B cell (primary cell): ENCODE measurements at regions not wholly inside any gene's neighbourhood (a gene's known extent, or its start where the extent isn't known, plus 50 kb on each side); places are given as distances from the start of the nearest gene placed in this dataset.

Experiments used
- ATAC-seq: fragments of 200-7000 bp; cut with Tn5 transposase; one replicate; pipeline ENCODE4 v1.10.0; 2021; ENCODE audit warnings: low read depth, mild to moderate bottlenecking, moderate number of reproducible peaks, moderate library complexity
- CTCF ChIA-PET: fragments of 350-600 bp; sonication (Branson Sonifier 250); formaldehyde crosslinking; loops from one replicate; lab custom pipeline; 2021; ENCODE audit warnings: antibody characterized with exemption, inconsistent platforms; lab: Charles Lee
- POLR2A ChIA-PET: fragments of 350-600 bp; sonication (Branson Sonifier 250); formaldehyde crosslinking; loops from one replicate; lab custom pipeline; 2021; ENCODE audit warnings: antibody characterized with exemption; lab: Charles Lee
- DNase-seq: peaks from one replicate; pipeline ENCODE4 v3.0.0; 2013
- H2AFZ ChIP-seq: 2 replicates; pipeline ENCODE4 v1.6.1; 2012; ENCODE audit warnings: mild to moderate bottlenecking, low read depth, low read length; ENCODE audit not compliant: insufficient read depth, poor library complexity, severe bottlenecking
- H3K27ac ChIP-seq, 2 donors: 1 replicate in 1 of 2; 2 replicates in 1 of 2; pipeline ENCODE4 v1.5.1; 2012 to 2013; ENCODE audit warnings: low read length in 2 of 2, mild to moderate bottlenecking in 2 of 2, moderate library complexity in 1 of 2
- H3K27me3 ChIP-seq, 4 experiments: fragments of 200-600 bp in 1 of 4; sonication (generic) in 1 of 4; replicated peaks in 1 of 4; 1 replicate in 2 of 4; 2 replicates in 2 of 4; pipeline versions ENCODE4 v1.6.1 to v1.7.0; 2013 to 2016; ENCODE audit warnings: low read length in 3 of 4, mild to moderate bottlenecking in 2 of 4, mixed read lengths in 1 of 4, moderate library complexity in 1 of 4; ENCODE audit not compliant: insufficient read depth in 4 of 4, control insufficient read depth in 3 of 4; ENCODE audit errors: control extremely low read depth in 1 of 4
- H3K36me3 ChIP-seq, 2 experiments: replicated peaks in 1 of 2; 1 replicate in 1 of 2; 2 replicates in 1 of 2; pipeline versions ENCODE4 v1.6.1 to v1.7.1; 2013; ENCODE audit warnings: low read length in 1 of 2; ENCODE audit not compliant: insufficient read depth in 2 of 2, control insufficient read depth in 1 of 2; ENCODE audit errors: control extremely low read depth in 1 of 2, extremely low read depth in 1 of 2
- H3K4me1 ChIP-seq, 2 donors: fragments of 200-600 bp in 1 of 2; sonication (generic) in 1 of 2; 1 replicate in 1 of 2; 2 replicates in 1 of 2; pipeline versions ENCODE4 v1.5.1 to v1.6.1; 2013 to 2017; ENCODE audit warnings: low read length in 2 of 2; ENCODE audit not compliant: control insufficient read depth in 2 of 2, insufficient read depth in 2 of 2
- H3K4me2 ChIP-seq: replicated peaks from 2 replicates; pipeline ENCODE3; 2012; ENCODE audit warnings: mild to moderate bottlenecking, low read depth, low read length; ENCODE audit not compliant: poor library complexity, severe bottlenecking
- H3K4me3 ChIP-seq, 5 experiments: fragments of 200-600 bp in 1 of 5; sonication (generic) in 1 of 5; 1 replicate in 3 of 5; 2 replicates in 2 of 5; pipeline versions ENCODE4 v1.5.1 to v1.7.0; 2011 to 2016; ENCODE audit warnings: low read length in 4 of 5, mild to moderate bottlenecking in 4 of 5, low read depth in 2 of 5, control low read depth in 1 of 5, moderate library complexity in 1 of 5; ENCODE audit not compliant: insufficient read depth in 1 of 5; ENCODE audit errors: control extremely low read depth in 1 of 5, extremely low read depth in 1 of 5
- H3K79me2 ChIP-seq: fragments of 200-600 bp; sonication (generic); one replicate; pipeline ENCODE4 v1.6.0; 2016; ENCODE audit warnings: low read length; ENCODE audit not compliant: control insufficient read depth, insufficient read depth
- H3K9ac ChIP-seq: fragments of 200-600 bp; sonication (generic); 2 replicates; pipeline ENCODE4 v1.6.1; 2017; ENCODE audit warnings: mild to moderate bottlenecking, low read length, moderate library complexity
- H3K9me3 ChIP-seq, 3 donors: one replicate each; pipeline versions ENCODE4 v1.6.1 to v1.7.1; 2013; ENCODE audit warnings: low read length in 2 of 3; ENCODE audit not compliant: control insufficient read depth in 2 of 3, insufficient read depth in 1 of 3; ENCODE audit errors: control extremely low read depth in 1 of 3
- H4K20me1 ChIP-seq: 2 replicates; pipeline ENCODE4 v1.6.0; 2012; ENCODE audit warnings: mild to moderate bottlenecking, low read length; ENCODE audit not compliant: insufficient read depth, control insufficient read depth, poor library complexity, severe bottlenecking
- H3K27ac Mint-ChIP-seq: one replicate; pipeline ENCODE4 v1.8.0; 2021; ENCODE audit warnings: mixed read lengths
- H3K27me3 Mint-ChIP-seq: one replicate; pipeline ENCODE4 v1.8.0; 2021; ENCODE audit warnings: mixed read lengths
- H3K4me1 Mint-ChIP-seq: one replicate; pipeline ENCODE4 v1.8.0; 2021; ENCODE audit warnings: mixed read lengths
- H3K4me3 Mint-ChIP-seq: one replicate; pipeline ENCODE4 v1.8.0; 2021; ENCODE audit warnings: mixed read lengths
- H3K9me3 Mint-ChIP-seq: one replicate; pipeline ENCODE4 v1.8.0; 2022; ENCODE audit warnings: mixed read lengths; ENCODE audit not compliant: insufficient read depth
- CTCF ChIP-seq: fragments of 200-600 bp; IDR thresholded peaks from one replicate; pipeline ENCODE4 v1.8.0; 2022; ENCODE audit warnings: antibody characterized with exemption, mild to moderate bottlenecking
- EZH2 ChIP-seq: IDR thresholded peaks from 2 replicates; pipeline ENCODE4 v1.6.1; 2012; ENCODE audit warnings: borderline replicate concordance, low read depth, mild to moderate bottlenecking, moderate library complexity, low read length; ENCODE audit not compliant: insufficient read depth, poor library complexity, severe bottlenecking
- WGBS: methylation state at CpG from one replicate; pipeline ENCODE4 v1.1.5; 2013; ENCODE audit warnings: missing lambda C conversion rate; ENCODE audit not compliant: insufficient coverage; 5-methylcytosine and 5-hydroxymethylcytosine counted together
- intact Hi-C: fragments of 100-400 bp; cut with micrococcal nuclease; formaldehyde crosslinking; loops from one replicate; pipeline ENCODE4 v1.10.0; 2022

- H3K27ac Mint-ChIP-seq, result no peak overlapping the region
- no CpG with 5 or more reads among the region's 1 CpG for WGBS
- no peak overlapping the region for H3K9ac ChIP-seq
- H3K9me3 ChIP-seq, result no peaks in the 10 kb centered on the region
- H3K79me2 ChIP-seq, result no peaks in the 10 kb centered on the region
- no peaks in the 10 kb centered on the region for H3K27me3 Mint-ChIP-seq
- CTCF ChIA-PET, result interaction anchor here (1.1 kb wide), 1 partner anchor 11 kb away, joined by 3 read pairs; no protein-coding TSS in a partner anchor
- H3K4me1 Mint-ChIP-seq, result no peaks in the 10 kb centered on the region
- no peaks in the 10 kb centered on the region for H4K20me1 ChIP-seq
- no peak for DNase-seq
- intact Hi-C loops, result no loop called here
- no peaks in the 10 kb centered on the region for H3K36me3 ChIP-seq
- no peak overlapping the region for H3K4me3 Mint-ChIP-seq
- no peaks in the 10 kb centered on the region for H3K27me3 ChIP-seq
- no peak overlapping the region for H3K27ac ChIP-seq
- TF ChIP-seq EZH2, result no peak
- TF ChIP-seq CTCF, result no peak
- no peak overlapping the region for H2AFZ ChIP-seq
- no peak overlapping the region for H3K4me2 ChIP-seq
- H3K4me1 ChIP-seq, result no peaks in the 10 kb centered on the region
- H3K9me3 Mint-ChIP-seq, result no peaks in the 10 kb centered on the region
- no peak overlapping the region for H3K4me3 ChIP-seq
- POLR2A ChIA-PET, result no interaction called here
- ATAC-seq, result no peak
These were observed 254.5 kb upstream of the CAND1 start for GRCh38 chr12:67014642-67015041.

- DNase-seq (no peak), ATAC-seq (no peak)
- CTCF ChIA-PET, result no interaction called here
- POLR2A ChIA-PET, result no interaction called here
- Histone ChIP-seq H3K4me2 (no peak overlapping the region), H3K4me3 (no peak overlapping the region), H3K79me2 (no peaks in the 10 kb centered on the region), H3K9me3 (no peaks in the 10 kb centered on the region), H3K27ac (no peak overlapping the region), H3K27me3 (no peaks in the 10 kb centered on the region), H4K20me1 (no peaks in the 10 kb centered on the region), H3K4me1 (no peaks in the 10 kb centered on the region), H2AFZ (no peak overlapping the region), H3K9ac (no peak overlapping the region), H3K36me3 (no peaks in the 10 kb centered on the region)
- intact Hi-C loops, result no loop called here
- no peak overlapping the region for H3K4me3 Mint-ChIP-seq
- no peak overlapping the region for H3K27ac Mint-ChIP-seq
- no peaks in the 10 kb centered on the region for H3K9me3 Mint-ChIP-seq
- WGBS, result 99% methylated on average over 5 of the region's 5 CpGs
- TF ChIP-seq CTCF (no peak), EZH2 (no peak)
- H3K27me3 Mint-ChIP-seq, result no peaks in the 10 kb centered on the region
- H3K4me1 Mint-ChIP-seq, result no peaks in the 10 kb centered on the region
These were observed 251.1 kb upstream of the CAND1 start for GRCh38 chr12:67018105-67018504.
